PFSK-1 (cell line): ENCODE measurements at regions not wholly inside any gene's neighbourhood (a gene's known extent, or its start where the extent isn't known, plus 50 kb on each side); places are given as distances from the start of the nearest gene placed in this dataset.

ENCODE experiments used
- POLR2AphosphoS5 ChIP-seq: IDR thresholded peaks from 2 replicates; pipeline ENCODE4 v1.6.1; 2012; ENCODE audit warnings: low read depth, mild to moderate bottlenecking, control low read depth, low read length, moderate library complexity
- REST ChIP-seq, 2 experiments: IDR thresholded peaks; 2 replicates each; pipeline versions ENCODE4 v1.6.1 to v1.8.0; 2011 to 2012; ENCODE audit warnings: low read depth in 2 of 2, low read length in 2 of 2, control low read depth in 1 of 2, inconsistent platforms in 1 of 2, mild to moderate bottlenecking in 1 of 2, moderate library complexity in 1 of 2; ENCODE audit not compliant: insufficient read depth in 1 of 2

- TF ChIP-seq REST (IDR thresholded peaks at IDR 0.05; ENCODE audit: insufficient read depth in 1 of 2, low read depth in 2 of 2, low read length in 2 of 2) (no peak), POLR2AphosphoS5 (no peak)
These were observed 403.0 kb downstream of the ARHGEF28 start for GRCh38 chr5:74028976-74029375.
